Endodermal cell (in vitro differentiated cells): ENCODE measurements at regions not wholly inside any gene's neighbourhood (a gene's known extent, or its start where the extent isn't known, plus 50 kb on each side); places are given as distances from the start of the nearest gene placed in this dataset.

ENCODE experiments used
- DNase-seq: peaks from one replicate; pipeline ENCODE4 v3.0.0-alpha.2; 2017
- H3K27ac ChIP-seq: 2 replicates; pipeline ENCODE4 v1.5.1; 2013; ENCODE audit warnings: mild to moderate bottlenecking, low read depth, low read length, moderate library complexity
- H3K27me3 ChIP-seq: 2 replicates; pipeline ENCODE4 v1.6.1; 2013; ENCODE audit warnings: mild to moderate bottlenecking, low read length, moderate library complexity; ENCODE audit not compliant: insufficient read depth, control insufficient read depth, poor library complexity, severe bottlenecking
- H3K36me3 ChIP-seq: 2 replicates; pipeline ENCODE4 v1.7.0; 2013; ENCODE audit warnings: mild to moderate bottlenecking, low read length, moderate library complexity; ENCODE audit not compliant: control insufficient read depth, insufficient read depth
- H3K4me1 ChIP-seq: one replicate; pipeline ENCODE4 v1.7.0; 2013; ENCODE audit warnings: low read length; ENCODE audit not compliant: control insufficient read depth, insufficient read depth
- H3K4me3 ChIP-seq: 2 replicates; pipeline ENCODE4 v1.5.1; 2013; ENCODE audit warnings: mild to moderate bottlenecking, low read length, moderate library complexity
- H3K9ac ChIP-seq: 2 replicates; pipeline ENCODE4 v1.6.1; 2013; ENCODE audit warnings: mild to moderate bottlenecking, low read length, moderate library complexity; ENCODE audit not compliant: poor library complexity, severe bottlenecking; ENCODE audit errors: extremely low read depth
- H3K9me3 ChIP-seq: 2 replicates; pipeline ENCODE4 v1.6.1; 2013; ENCODE audit warnings: mild to moderate bottlenecking, low read length, moderate library complexity; ENCODE audit not compliant: control insufficient read depth
- H3K27ac Mint-ChIP-seq: 2 replicates; pipeline ENCODE4 v1.8.0; 2020; ENCODE audit warnings: mixed read lengths
- H3K27me3 Mint-ChIP-seq: 2 replicates; pipeline ENCODE4 v1.8.0; 2021; ENCODE audit warnings: mild to moderate bottlenecking, mixed read lengths; ENCODE audit not compliant: insufficient read depth
- H3K36me3 Mint-ChIP-seq: 2 replicates; pipeline ENCODE4 v1.8.0; 2020; ENCODE audit warnings: low read depth, mixed read lengths
- H3K4me1 Mint-ChIP-seq: 2 replicates; pipeline ENCODE4 v1.8.0; 2020; ENCODE audit warnings: mixed read lengths
- H3K4me3 Mint-ChIP-seq: 2 replicates; pipeline ENCODE4 v1.8.0; 2020; ENCODE audit warnings: mild to moderate bottlenecking, moderate library complexity, mixed read lengths
- H3K9me3 Mint-ChIP-seq: 2 replicates; pipeline ENCODE4 v1.8.0; 2020; ENCODE audit warnings: mild to moderate bottlenecking, mixed read lengths
- CTCF ChIP-seq: fragments of 200-600 bp; sonication (generic); conservative IDR thresholded peaks from 2 replicates; pipeline ENCODE4 v1.5.0; 2021; ENCODE audit warnings: antibody characterized with exemption, mild to moderate bottlenecking
- WGBS, 2 experiments: methylation state at CpG; one replicate each; pipeline versions ENCODE4 v1.1.5 to v1.1.7; 2013; ENCODE audit warnings: missing lambda C conversion rate in 2 of 2, mixed read lengths in 1 of 2; ENCODE audit not compliant: insufficient coverage in 1 of 2, insufficient read length in 1 of 2; 5-methylcytosine and 5-hydroxymethylcytosine counted together

DNA sequence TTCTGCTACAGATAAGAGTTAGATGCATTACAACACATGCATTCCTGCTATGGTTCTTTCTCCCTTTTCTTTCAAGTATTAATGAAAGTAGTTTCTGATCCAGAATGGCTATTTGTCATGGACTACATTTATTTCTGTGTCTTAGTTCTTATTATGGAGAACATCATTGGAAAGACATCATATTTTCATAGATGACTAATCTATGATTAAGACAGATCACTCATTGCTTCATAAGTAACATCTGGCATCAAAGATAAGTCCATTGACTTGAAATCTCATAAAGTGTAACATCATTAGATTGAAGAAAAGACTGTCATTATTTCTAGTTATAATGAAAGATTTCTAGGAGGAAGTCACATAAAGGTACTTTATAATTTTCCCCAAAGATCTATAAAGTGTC, 366.7 kb downstream of the NSUN3 start:
- Histone ChIP-seq H3K27ac (no peak overlapping the region), H3K4me1 (no peaks in the 10 kb centered on the region), H3K36me3 (no peaks in the 10 kb centered on the region), H3K4me3 (no peak overlapping the region), H3K9me3 (peaks cover 18% of the 10 kb centered on the region), H3K27me3 (no peaks in the 10 kb centered on the region), H3K9ac (no peak overlapping the region)
- H3K4me3 Mint-ChIP-seq = no peak overlapping the region
- DNase-seq = no peak
- H3K36me3 Mint-ChIP-seq = peaks cover 3% of the 10 kb centered on the region
- H3K27me3 Mint-ChIP-seq = no peaks in the 10 kb centered on the region
- H3K9me3 Mint-ChIP-seq = peaks cover 18% of the 10 kb centered on the region
- no peak overlapping the region for H3K27ac Mint-ChIP-seq
- H3K4me1 Mint-ChIP-seq = peaks cover 10% of the 10 kb centered on the region
- no peak for TF ChIP-seq CTCF

- Mint-ChIP-seq H3K4me3 (no peak overlapping the region), H3K4me1 (peaks cover 10% of the 10 kb centered on the region)
Measured at GRCh38 chr3:94431876-94432570, 369.2 kb downstream of the NSUN3 start.

DNA sequence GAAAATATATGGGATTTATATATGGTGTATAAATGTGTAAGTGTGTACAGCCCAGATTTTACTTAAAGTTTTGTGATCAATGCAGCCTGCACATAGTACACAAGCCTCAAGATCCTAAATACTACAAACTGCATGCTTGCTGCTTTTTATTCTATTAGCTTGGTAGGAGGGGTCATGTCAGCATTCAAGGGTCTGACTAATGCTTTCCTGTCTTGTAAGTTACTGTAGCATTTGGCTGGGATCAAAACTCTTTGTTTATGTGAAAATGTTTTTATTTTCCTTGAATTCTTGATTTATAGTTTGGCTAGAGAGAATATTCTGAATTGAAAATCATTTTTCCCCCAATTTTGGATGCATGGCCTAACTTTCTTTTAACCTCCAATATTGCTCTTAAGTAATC, 370.9 kb downstream of the NSUN3 start:
- peaks cover 10% of the 10 kb centered on the region for H3K4me1 Mint-ChIP-seq

More at GRCh38 chr3:94431876-94432570, 369.2 kb downstream of the NSUN3 start:
- H3K4me3 ChIP-seq = no peak overlapping the region
- no peaks in the 10 kb centered on the region for H3K27me3 Mint-ChIP-seq
- H3K9me3 ChIP-seq = peaks cover 5% of the 10 kb centered on the region
- no peaks in the 10 kb centered on the region for H3K4me1 ChIP-seq
- H3K9ac ChIP-seq = no peak overlapping the region
- no peak overlapping the region for H3K27ac Mint-ChIP-seq
- no peak for TF ChIP-seq CTCF
- H3K36me3 ChIP-seq = no peaks in the 10 kb centered on the region
- peaks cover 4% of the 10 kb centered on the region for H3K9me3 Mint-ChIP-seq
- 94% methylated on average over 3 of the region's 3 CpGs; no CpG with 5 or more reads in 1 of the 2 experiments for WGBS, 2 experiments
- no peak for DNase-seq
- H3K36me3 Mint-ChIP-seq = no peaks in the 10 kb centered on the region
- no peak overlapping the region for H3K27ac ChIP-seq
- H3K27me3 ChIP-seq = no peaks in the 10 kb centered on the region

More for the DNA sequence above, 370.9 kb downstream of the NSUN3 start:
- no peak overlapping the region for H3K9ac ChIP-seq
- no peaks in the 10 kb centered on the region for H3K36me3 ChIP-seq
- no peak overlapping the region for H3K27ac ChIP-seq
- Mint-ChIP-seq H3K4me3 (no peak overlapping the region), H3K27me3 (no peaks in the 10 kb centered on the region), H3K9me3 (peaks cover 4% of the 10 kb centered on the region), H3K36me3 (no peaks in the 10 kb centered on the region), H3K27ac (no peak overlapping the region)
- H3K9me3 ChIP-seq = no peaks in the 10 kb centered on the region
- no peak for DNase-seq
- H3K4me3 ChIP-seq = no peak overlapping the region
- no peaks in the 10 kb centered on the region for H3K27me3 ChIP-seq
- no peak for TF ChIP-seq CTCF
- no peaks in the 10 kb centered on the region for H3K4me1 ChIP-seq
